Superior temporal gyrus (tissue), 1 donor: ENCODE measurements at regions not wholly inside any gene's neighbourhood (a gene's known extent, or its start where the extent isn't known, plus 50 kb on each side); places are given as distances from the start of the nearest gene placed in this dataset.
"Not testable (repeated sequence)": the region's sequence is repeated elsewhere in the genome, so short reads cannot be mapped to it uniquely, and the experiment has no call there.

Source experiments
- DNase-seq: peaks from one replicate; pipeline ENCODE4 v3.0.0-alpha.2; 2016; ENCODE audit errors: extremely low spot score

DNA sequence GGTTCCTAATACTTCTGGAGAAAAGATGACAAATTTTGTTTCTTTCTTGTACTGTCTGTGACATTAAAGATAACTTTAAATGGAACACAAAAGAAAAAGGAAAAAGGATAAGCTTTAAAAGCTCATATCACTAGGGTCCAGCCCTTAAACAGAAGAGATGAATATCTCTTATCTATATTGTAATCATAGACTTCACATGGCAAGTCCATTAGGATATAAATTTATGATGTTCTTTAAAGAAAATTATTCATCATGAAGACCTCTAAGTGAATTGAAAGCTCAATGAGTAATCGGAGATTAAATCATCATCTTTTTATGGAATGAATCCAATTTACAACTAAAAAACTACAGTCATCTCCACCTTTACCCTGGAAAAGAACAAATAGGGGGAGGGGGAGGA, 111.6 kb upstream of the SATB2 start:
- DNase-seq = no peak

DNA sequence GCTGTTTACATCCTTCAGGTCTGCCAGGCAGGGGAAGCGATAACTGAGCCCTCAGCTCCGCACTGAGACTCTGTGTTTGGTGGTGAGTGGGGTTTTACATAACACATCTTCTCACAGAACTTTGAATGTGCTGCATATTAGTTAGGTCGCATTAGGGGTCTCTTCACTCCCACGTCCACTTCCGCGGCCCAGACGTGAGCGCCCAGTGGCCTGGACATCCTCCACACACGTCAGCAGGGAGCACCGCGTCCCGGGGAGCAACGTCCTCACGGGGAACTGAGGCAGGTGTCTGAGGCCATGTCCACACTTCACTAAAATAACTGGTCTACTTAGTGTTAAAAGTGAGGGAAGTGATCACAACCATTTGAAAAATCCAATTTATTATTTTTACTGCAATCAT, 100.4 kb upstream of the SATB2 start:
- no peak for DNase-seq

DNA sequence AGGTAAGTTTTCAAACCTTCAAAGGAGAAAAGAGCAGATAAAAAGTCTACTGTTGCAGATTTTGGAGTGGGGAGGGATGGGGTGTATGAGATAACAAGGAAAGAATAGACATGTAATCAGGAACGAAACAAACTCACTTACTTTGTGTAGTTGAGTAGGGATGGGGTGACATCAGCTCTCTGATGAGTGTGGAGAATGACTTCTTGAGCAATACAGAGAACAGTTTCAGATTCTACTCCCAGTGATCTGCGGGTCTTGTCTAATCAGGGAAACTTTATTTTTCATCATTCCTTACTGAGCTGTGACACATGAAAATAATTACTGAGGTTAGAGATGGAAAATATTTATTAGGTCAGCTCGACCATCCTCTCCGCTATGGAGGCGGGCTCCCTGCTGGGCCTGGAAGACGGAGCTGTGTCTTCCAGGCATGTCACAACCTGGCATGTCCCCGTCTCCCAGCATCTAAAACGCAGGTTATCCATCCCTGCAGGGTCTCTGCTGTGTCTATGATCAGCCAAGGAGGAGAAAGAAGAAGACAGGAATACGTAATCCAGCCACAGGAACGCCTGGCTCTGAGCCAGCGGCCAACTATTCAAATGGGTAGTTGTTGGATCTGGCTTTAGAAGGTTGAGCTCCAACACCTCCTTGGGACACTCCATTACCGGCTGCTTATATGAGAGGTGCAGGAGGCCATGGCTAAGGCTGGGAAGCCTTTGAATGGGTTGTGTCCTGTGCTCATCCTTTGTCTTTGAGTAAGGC, 99.0 kb upstream of the SATB2 start:
- no peak for DNase-seq

DNA sequence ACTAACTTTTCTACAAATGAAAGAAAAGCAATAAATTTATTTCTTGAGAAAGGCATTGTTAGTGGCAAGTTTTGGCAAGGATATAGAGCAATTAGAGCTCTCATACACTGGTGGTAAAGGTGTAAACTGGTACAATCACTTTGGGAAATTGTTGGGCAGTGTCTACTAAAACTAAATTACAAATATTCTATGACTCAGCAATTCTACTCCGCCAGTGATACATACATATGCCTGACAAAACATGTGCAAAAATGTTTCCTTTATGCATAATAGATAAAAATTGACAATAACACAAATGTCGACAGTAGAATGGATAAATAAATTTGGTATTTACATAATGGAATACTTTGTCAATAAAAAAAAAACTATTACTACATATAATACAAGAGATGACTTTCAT, 96.3 kb upstream of the SATB2 start:
- no peak for DNase-seq

DNA sequence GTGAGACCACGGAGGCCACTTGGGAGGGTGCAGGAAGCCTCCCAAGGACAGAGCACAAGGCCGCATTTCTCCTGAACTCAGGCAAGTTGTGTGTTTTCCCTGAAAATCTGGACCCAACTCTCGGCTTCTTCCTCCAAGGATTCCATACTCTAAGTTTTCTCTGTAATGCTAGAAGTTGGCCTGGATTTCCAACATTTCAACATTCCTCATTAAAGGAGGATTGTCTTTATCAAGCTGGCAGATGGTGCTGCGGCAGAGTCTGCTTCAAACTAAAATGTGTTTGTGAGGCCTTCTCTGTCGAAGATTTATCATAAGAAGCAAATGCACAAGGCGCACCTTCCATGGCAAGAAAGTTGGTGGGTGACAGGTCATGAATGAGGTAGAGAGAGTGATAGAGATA, 94.4 kb upstream of the SATB2 start:
- no peak for DNase-seq

DNA sequence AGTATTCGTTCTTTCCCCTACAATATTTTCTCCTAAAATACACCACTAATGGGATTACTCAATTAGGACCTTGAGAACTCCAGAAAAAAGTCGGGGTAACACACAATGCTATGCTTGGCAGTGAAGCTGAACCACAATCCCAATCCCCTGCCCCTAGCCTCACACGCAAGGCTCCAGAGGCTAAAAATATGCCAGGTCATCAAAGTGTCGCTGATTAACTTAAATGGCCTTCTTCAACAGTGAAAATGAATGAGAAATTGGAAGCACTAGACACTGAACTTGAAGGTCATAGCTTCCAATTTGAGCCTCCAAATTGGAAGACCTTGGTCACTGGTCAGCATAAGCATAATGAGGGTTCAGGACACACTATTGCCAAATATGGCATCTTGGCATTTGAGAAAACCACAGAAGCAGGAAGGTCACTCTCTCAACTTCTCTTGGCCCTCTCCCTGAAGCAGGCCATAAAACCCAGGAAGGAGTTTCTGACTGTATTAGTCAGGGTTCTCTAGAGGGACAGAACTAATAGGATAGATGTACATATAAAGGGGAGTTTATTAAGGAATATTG, 86.0 kb upstream of the SATB2 start:
- DNase-seq = no peak

DNA sequence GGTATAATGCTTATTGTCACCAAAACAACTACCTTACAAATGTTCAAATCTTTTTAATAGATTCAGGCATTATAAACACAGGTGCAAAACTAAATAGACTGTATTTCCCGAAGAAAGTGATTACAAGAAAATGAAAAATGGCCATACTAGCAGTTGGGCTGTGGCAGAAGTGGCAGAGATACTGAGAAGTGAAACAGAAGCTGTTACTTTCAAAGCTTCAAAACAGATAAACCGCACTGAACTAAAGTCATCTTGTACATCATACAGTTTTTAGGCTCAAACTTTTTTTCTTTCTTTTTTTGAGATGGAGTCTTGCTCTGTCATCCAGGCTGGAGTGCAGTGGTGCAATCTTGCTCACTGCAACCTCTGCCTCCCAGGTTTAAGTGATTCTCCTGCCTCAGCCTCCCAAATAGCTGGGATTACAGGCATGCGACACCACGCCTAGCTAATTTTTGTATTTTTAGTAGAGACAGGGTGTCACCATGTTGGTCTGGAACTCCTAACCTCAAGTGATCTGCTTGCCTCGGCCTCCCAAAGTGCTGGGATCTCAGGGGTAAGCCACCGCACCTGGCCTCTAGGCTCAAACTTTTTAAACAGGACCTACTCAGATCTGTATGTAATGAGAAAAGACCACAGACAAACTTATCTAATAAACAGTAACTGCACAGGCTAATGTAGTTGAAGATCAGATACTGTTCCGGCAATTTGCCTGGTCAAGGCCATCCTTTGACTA, 77.9 kb upstream of the SATB2 start:
- DNase-seq = no peak

DNA sequence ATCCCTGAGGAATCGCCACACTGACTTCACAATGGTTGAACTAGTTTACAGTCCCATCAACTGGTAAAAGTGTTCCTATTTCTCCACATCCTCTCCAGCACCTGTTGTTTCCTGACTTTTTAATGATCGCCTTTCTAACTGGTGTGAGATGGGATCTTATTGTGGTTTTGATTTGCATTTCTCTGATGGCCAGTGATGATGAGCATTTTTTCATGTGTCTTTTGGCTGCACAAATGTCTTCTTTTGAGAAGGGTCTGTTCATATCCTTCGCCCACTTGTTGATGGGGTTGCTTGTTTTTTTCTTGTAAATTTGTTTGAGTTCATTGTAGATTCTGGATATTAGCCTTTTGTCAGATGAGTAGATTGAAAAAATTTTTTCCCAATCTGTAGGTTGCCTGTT, 76.1 kb upstream of the SATB2 start:
- not testable (repeated sequence) for DNase-seq

DNA sequence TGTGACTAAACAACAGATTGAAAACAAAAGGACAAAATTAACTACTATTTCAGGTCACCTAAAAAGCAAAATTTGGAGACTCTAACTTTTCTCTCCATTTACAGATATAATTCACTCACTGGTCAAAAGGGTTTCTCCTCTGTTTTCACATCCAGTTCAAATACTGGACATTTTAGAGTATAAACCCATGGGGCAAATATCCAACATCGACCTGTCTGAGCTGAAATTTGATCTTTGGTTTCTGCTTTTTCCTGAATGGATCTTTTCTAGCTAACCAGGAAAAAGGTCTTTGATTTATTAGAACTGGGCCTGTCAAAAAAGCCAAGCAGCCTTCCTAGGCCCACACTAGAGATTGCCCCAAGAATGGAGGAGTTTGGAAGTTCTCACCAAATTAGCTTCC, 69.3 kb upstream of the SATB2 start:
- no peak for DNase-seq

DNA sequence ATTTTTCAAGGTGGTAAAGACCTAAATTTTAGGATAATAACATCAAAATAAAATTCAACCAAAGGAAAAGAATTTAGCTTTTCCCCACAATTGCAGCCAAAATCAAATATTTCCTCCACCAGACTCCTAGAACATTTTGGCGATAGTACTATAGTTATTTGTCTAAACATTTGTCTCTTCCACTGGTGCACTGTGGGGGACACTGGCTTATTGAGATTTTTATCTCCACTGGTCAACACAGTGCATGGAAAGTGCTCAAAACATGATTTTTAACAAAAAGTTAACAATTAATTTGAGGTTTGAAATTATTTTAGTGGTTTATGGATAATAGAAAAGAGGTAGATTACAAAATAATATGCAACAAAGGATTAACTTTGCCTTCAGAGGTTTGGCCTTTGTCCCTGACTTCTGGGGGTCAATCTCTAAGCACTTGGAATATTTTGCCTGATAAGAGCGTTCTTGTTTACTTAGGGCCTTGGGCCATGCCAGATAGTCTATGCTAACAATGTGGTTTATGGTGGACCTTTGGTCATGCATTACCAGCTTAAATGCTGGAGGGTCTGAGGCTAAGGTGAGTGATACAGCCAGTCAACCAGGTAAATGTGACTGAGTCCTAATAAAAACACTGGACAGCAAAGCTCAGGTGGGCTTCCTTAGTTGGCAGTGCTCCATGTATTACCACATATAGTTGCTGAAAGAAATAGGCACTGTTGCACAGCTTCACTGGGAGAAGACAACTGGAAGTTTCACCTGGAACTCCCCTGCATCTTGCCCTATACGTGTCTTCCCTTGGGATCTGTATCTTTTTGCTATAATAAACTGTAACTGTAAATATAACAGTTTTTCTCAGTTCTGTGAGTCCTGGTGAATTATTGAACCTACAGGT, 67.2 kb upstream of the SATB2 start:
- DNase-seq = no peak

DNA sequence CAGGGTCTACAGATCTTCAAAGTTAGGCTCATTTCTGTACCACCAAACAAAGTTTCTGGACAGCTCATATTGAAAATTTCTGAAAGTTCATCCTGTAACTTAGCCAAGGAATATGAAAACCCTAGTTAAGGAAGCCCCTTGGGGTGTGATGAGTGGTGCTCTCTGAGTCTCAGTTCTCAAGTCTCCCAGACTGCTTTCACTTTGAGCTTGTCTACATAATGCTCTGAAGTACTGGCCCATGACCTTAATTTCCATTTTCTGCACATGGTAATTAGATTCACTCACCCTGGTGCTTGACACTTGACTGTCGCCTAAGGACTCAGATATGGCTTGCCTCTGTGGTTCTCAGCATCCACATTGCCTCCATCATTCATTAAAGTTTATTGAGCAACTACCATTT, 51.7 kb upstream of the SATB2 start:
- no peak for DNase-seq
